ENCODE measurements at regions not wholly inside any gene's neighbourhood (a gene's known extent, or its start where the extent isn't known, plus 50 kb on each side); places are given as distances from the start of the nearest gene placed in this dataset.

DNA sequence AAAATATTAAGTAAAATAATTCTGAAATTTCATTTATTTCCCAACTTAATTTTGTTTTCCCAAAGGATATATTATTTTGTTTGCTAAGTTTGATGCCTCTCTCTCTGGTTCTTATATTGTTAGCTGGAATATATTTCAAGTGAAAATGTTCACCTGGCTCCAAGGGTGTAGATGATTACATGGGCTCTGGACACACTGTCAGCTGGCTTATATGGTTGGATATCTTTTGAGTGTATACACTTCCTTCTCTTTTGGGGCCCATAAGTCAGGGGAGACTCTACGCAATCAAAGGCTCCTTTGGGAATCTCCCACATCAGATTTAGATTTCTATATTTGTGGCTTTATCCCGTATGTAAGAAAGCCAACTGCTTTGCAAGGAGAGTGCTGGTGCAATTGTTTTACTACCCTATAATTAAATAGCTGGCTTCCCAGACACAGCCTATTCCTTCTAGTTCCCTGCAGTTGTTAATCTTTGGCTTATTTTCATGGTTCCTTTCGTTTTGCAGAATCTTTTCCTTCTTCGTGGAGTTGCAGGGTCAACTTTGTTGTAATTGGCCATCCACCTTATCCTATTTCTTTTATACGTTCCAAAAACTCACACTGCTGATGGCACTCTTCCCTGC lies 225.7 kb downstream of the DPH6 start:
- no peak overlapping the region for H3K4me3 ChIP-seq
- intact Hi-C loops (cut with DNase I; ENCODE audit: low total_unique reads) (no loop called here), in situ Hi-C loops (cut with MboI; ENCODE audit: low pct_ligation_motif_present in 1 of 4, low pct_unique_long_range_greater_than_20kb in 1 of 4, low sequenced_read_pairs in 3 of 4) (no loop called here)
- H3K27ac ChIP-seq, result peak overlapping the region in 2 of 4 donors; percentile 29 to 45
- H3K27me3 ChIP-seq, result no peaks in the 10 kb centered on the region
- TF ChIP-seq EP300 (IDR thresholded peaks at IDR 0.05; ENCODE audit: low read depth) (no peak), POLR2A (IDR thresholded peaks at IDR 0.05) (no peak), POLR2AphosphoS5 (IDR thresholded peaks at IDR 0.05) (no peak)
- TF ChIP-seq, protein P1, sequence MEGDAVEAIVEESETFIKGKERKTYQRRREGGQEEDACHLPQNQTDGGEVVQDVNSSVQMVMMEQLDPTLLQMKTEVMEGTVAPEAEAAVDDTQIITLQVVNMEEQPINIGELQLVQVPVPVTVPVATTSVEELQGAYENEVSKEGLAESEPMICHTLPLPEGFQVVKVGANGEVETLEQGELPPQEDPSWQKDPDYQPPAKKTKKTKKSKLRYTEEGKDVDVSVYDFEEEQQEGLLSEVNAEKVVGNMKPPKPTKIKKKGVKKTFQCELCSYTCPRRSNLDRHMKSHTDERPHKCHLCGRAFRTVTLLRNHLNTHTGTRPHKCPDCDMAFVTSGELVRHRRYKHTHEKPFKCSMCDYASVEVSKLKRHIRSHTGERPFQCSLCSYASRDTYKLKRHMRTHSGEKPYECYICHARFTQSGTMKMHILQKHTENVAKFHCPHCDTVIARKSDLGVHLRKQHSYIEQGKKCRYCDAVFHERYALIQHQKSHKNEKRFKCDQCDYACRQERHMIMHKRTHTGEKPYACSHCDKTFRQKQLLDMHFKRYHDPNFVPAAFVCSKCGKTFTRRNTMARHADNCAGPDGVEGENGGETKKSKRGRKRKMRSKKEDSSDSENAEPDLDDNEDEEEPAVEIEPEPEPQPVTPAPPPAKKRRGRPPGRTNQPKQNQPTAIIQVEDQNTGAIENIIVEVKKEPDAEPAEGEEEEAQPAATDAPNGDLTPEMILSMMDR (IDR thresholded peaks at IDR 0.05), result no peak
- no peaks in the 10 kb centered on the region for H3K9me3 ChIP-seq
- 33 to 45% methylated on average over 5 of the region's 5 CpGs for WGBS, 2 donors (ENCODE audit: low coverage in 1 of 2)
- no peak for DNase-seq
- peaks cover 0 to 18% (median 10%) of the 10 kb centered on the region in 4 donors for H3K4me1 ChIP-seq
- H3K36me3 ChIP-seq, result no peaks in the 10 kb centered on the region

DNA sequence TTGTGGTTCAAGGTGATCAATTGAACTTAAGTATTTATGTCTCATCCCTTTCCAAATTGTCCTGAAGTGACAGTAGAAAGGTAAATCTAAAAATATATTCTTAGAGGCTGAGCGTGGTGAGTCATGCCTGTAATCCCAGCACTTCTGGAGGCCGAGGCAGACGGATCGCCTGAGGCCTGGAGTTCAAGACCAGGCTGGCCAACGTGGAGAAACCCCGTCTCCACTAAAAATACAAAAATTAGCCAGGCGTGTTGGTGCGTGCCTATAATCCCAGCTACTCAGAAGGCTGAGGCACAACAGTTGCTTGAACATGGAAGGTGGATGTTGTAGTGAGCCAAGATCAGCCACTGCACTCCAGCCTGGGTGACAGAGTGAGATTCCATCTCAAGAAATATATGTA lies 226.6 kb downstream of the DPH6 start:
- intact Hi-C loops (cut with DNase I; ENCODE audit: low total_unique reads), result loop anchor here (5.0 kb wide), 1 partner anchor 288 kb away; no protein-coding TSS in a partner anchor
- H3K9me3 ChIP-seq, result no peaks in the 10 kb centered on the region
- no peak overlapping the region for H3K4me3 ChIP-seq
- TF ChIP-seq EP300 (IDR thresholded peaks at IDR 0.05; ENCODE audit: low read depth), result no peak
- peaks cover 0 to 14% (median 8%) of the 10 kb centered on the region in 4 donors for H3K4me1 ChIP-seq
- no peaks in the 10 kb centered on the region for H3K27me3 ChIP-seq
- no peak for DNase-seq
- in situ Hi-C loops (cut with MboI; ENCODE audit: low pct_ligation_motif_present in 1 of 4, low pct_unique_long_range_greater_than_20kb in 1 of 4, low sequenced_read_pairs in 3 of 4), result no loop called here
- WGBS, 2 donors (ENCODE audit: low coverage in 1 of 2), result 90% methylated on average over 2 to 8 of the region's 8 CpGs
- H3K36me3 ChIP-seq, result no peaks in the 10 kb centered on the region
- no peak overlapping the region for H3K27ac ChIP-seq

DNA sequence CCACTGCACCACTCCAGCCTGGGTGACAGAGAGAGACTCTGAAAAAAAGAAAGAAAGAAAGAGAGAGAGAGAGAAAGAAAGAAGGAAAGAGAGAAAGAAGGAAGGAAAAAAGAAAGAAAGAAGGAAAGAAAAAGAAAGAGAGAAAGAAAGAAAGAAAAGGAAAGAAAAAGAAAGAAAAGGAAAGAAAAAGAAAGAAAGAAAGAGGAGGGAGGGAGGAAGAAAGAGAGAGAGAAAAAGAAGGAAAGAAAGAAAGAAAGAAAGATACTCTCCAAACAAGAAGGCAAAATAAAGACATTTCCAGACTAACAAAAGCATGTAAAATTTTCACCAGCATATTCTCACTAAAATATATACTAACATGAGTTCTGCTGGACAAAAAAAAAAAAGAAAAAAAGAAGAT lies 228.7 kb downstream of the DPH6 start:
- Histone ChIP-seq H3K27me3 (no peaks in the 10 kb centered on the region), H3K27ac (no peak overlapping the region), H3K4me3 (no peak overlapping the region), H3K36me3 (no peaks in the 10 kb centered on the region), H3K4me1 (peaks cover 0 to 16% (median 8%) of the 10 kb centered on the region in 4 donors), H3K9me3 (no peaks in the 10 kb centered on the region)
- intact Hi-C loops (cut with DNase I; ENCODE audit: low total_unique reads) (loop anchor here (5.0 kb wide), 1 partner anchor 290 kb away; no protein-coding TSS in a partner anchor), in situ Hi-C loops (cut with MboI; ENCODE audit: low pct_ligation_motif_present in 1 of 4, low pct_unique_long_range_greater_than_20kb in 1 of 4, low sequenced_read_pairs in 3 of 4) (no loop called here)
- TF ChIP-seq POLR2A (IDR thresholded peaks at IDR 0.05), result no peak
- TF ChIP-seq POLR2AphosphoS5 (IDR thresholded peaks at IDR 0.05), result no peak
- no peak for TF ChIP-seq EP300 (IDR thresholded peaks at IDR 0.05; ENCODE audit: low read depth)
- TF ChIP-seq, protein P1 (IDR thresholded peaks at IDR 0.05), result no peak
- DNase-seq, result no peak

DNA sequence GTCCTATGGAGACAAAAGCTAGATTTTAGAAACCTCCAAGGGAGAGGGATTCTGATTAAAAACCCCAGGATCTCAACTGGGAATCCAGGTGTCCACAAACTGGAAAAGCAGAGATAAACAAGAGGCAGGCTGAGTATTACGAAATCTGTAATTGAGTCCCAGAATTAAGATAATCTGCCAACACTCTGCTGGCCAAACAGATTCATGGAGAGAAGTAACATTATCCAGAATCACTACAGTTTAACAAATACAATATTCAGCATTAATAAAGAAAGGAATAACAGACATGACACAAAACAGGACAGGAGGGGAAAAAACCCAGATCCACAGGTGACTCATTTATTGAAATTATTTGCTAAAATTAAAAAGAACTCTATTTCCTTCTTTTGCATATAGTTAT lies 227.2 kb upstream of the NANOGP8 start:
- no peak overlapping the region for H3K4me3 ChIP-seq
- H3K36me3 ChIP-seq, result no peaks in the 10 kb centered on the region
- H3K27me3 ChIP-seq, result no peaks in the 10 kb centered on the region
- no peak for DNase-seq
- TF ChIP-seq POLR2A (IDR thresholded peaks at IDR 0.05) (no peak), POLR2AphosphoS5 (IDR thresholded peaks at IDR 0.05) (peak; percentile 20 to 84 (median 58))
- intact Hi-C loops (cut with DNase I; ENCODE audit: low total_unique reads), result no loop called here
- no peaks in the 10 kb centered on the region for H3K9me3 ChIP-seq
- peaks cover 11 to 41% (median 20%) of the 10 kb centered on the region in 4 donors for H3K4me1 ChIP-seq
- in situ Hi-C loops (cut with MboI; ENCODE audit: low pct_ligation_motif_present in 1 of 4, low pct_unique_long_range_greater_than_20kb in 1 of 4, low sequenced_read_pairs in 3 of 4), result no loop called here
- peak overlapping the region in 2 of 4 donors; percentile 2 to 24 for H3K27ac ChIP-seq
- 55 to 73% methylated on average over 1 of the region's 1 CpG for WGBS, 2 donors (ENCODE audit: low coverage in 1 of 2)

DNA sequence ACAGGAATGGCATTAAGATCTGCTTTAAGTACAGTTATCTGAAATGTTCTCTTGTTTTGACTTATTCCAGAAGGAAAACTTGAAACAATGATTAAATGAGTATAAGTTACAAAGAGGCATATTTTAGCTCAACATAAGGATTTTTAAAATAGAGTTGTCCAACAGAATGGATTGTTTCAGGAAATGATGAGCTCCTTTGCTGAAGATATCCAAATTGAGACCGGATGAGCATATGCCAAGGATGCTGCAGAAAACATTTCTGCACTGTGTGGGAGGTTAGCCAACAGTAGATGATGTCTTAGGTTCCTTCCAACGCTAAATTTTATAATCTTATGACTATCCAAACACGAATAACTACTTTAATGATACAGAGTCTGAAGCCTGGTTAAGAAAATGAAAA lies 226.5 kb upstream of the NANOGP8 start:
- WGBS, 2 donors (ENCODE audit: low coverage in 1 of 2), result 32 to 38% methylated on average over 3 of the region's 3 CpGs

More for the DNA sequence above, 226.5 kb upstream of the NANOGP8 start:
- no peak overlapping the region for H3K27ac ChIP-seq
- no peaks in the 10 kb centered on the region for H3K27me3 ChIP-seq
- no peaks in the 10 kb centered on the region for H3K36me3 ChIP-seq
- in situ Hi-C loops (cut with MboI; ENCODE audit: low pct_ligation_motif_present in 1 of 4, low pct_unique_long_range_greater_than_20kb in 1 of 4, low sequenced_read_pairs in 3 of 4) (no loop called here), intact Hi-C loops (cut with DNase I; ENCODE audit: low total_unique reads) (no loop called here)
- H3K9me3 ChIP-seq, result no peaks in the 10 kb centered on the region
- no peak for DNase-seq
- no peak for TF ChIP-seq POLR2A (IDR thresholded peaks at IDR 0.05)
- no peak for TF ChIP-seq EP300 (IDR thresholded peaks at IDR 0.05; ENCODE audit: low read depth)
- peaks cover 11 to 48% (median 26%) of the 10 kb centered on the region in 4 donors for H3K4me1 ChIP-seq
- H3K4me3 ChIP-seq, result no peak overlapping the region
